B cell (primary cell): ENCODE measurements at regions not wholly inside any gene's neighbourhood (a gene's known extent, or its start where the extent isn't known, plus 50 kb on each side); places are given as distances from the start of the nearest gene placed in this dataset.

Experiments
- ATAC-seq: fragments of 200-7000 bp; cut with Tn5 transposase; one replicate; pipeline ENCODE4 v1.10.0; 2021; ENCODE audit warnings: low read depth, mild to moderate bottlenecking, moderate number of reproducible peaks, moderate library complexity
- CTCF ChIA-PET: fragments of 350-600 bp; sonication (Branson Sonifier 250); formaldehyde crosslinking; loops from one replicate; lab custom pipeline; 2021; ENCODE audit warnings: antibody characterized with exemption, inconsistent platforms; lab: Charles Lee
- POLR2A ChIA-PET: fragments of 350-600 bp; sonication (Branson Sonifier 250); formaldehyde crosslinking; loops from one replicate; lab custom pipeline; 2021; ENCODE audit warnings: antibody characterized with exemption; lab: Charles Lee
- DNase-seq: peaks from one replicate; pipeline ENCODE4 v3.0.0; 2013
- H2AFZ ChIP-seq: 2 replicates; pipeline ENCODE4 v1.6.1; 2012; ENCODE audit warnings: mild to moderate bottlenecking, low read depth, low read length; ENCODE audit not compliant: insufficient read depth, poor library complexity, severe bottlenecking
- H3K27ac ChIP-seq, 2 donors: 1 replicate in 1 of 2; 2 replicates in 1 of 2; pipeline ENCODE4 v1.5.1; 2012 to 2013; ENCODE audit warnings: low read length in 2 of 2, mild to moderate bottlenecking in 2 of 2, moderate library complexity in 1 of 2
- H3K27me3 ChIP-seq, 4 experiments: fragments of 200-600 bp in 1 of 4; sonication (generic) in 1 of 4; replicated peaks in 1 of 4; 1 replicate in 2 of 4; 2 replicates in 2 of 4; pipeline versions ENCODE4 v1.6.1 to v1.7.0; 2013 to 2016; ENCODE audit warnings: low read length in 3 of 4, mild to moderate bottlenecking in 2 of 4, mixed read lengths in 1 of 4, moderate library complexity in 1 of 4; ENCODE audit not compliant: insufficient read depth in 4 of 4, control insufficient read depth in 3 of 4; ENCODE audit errors: control extremely low read depth in 1 of 4
- H3K36me3 ChIP-seq, 2 experiments: replicated peaks in 1 of 2; 1 replicate in 1 of 2; 2 replicates in 1 of 2; pipeline versions ENCODE4 v1.6.1 to v1.7.1; 2013; ENCODE audit warnings: low read length in 1 of 2; ENCODE audit not compliant: insufficient read depth in 2 of 2, control insufficient read depth in 1 of 2; ENCODE audit errors: control extremely low read depth in 1 of 2, extremely low read depth in 1 of 2
- H3K4me1 ChIP-seq, 2 donors: fragments of 200-600 bp in 1 of 2; sonication (generic) in 1 of 2; 1 replicate in 1 of 2; 2 replicates in 1 of 2; pipeline versions ENCODE4 v1.5.1 to v1.6.1; 2013 to 2017; ENCODE audit warnings: low read length in 2 of 2; ENCODE audit not compliant: control insufficient read depth in 2 of 2, insufficient read depth in 2 of 2
- H3K4me2 ChIP-seq: replicated peaks from 2 replicates; pipeline ENCODE3; 2012; ENCODE audit warnings: mild to moderate bottlenecking, low read depth, low read length; ENCODE audit not compliant: poor library complexity, severe bottlenecking
- H3K4me3 ChIP-seq, 5 experiments: fragments of 200-600 bp in 1 of 5; sonication (generic) in 1 of 5; 1 replicate in 3 of 5; 2 replicates in 2 of 5; pipeline versions ENCODE4 v1.5.1 to v1.7.0; 2011 to 2016; ENCODE audit warnings: low read length in 4 of 5, mild to moderate bottlenecking in 4 of 5, low read depth in 2 of 5, control low read depth in 1 of 5, moderate library complexity in 1 of 5; ENCODE audit not compliant: insufficient read depth in 1 of 5; ENCODE audit errors: control extremely low read depth in 1 of 5, extremely low read depth in 1 of 5
- H3K79me2 ChIP-seq: fragments of 200-600 bp; sonication (generic); one replicate; pipeline ENCODE4 v1.6.0; 2016; ENCODE audit warnings: low read length; ENCODE audit not compliant: control insufficient read depth, insufficient read depth
- H3K9ac ChIP-seq: fragments of 200-600 bp; sonication (generic); 2 replicates; pipeline ENCODE4 v1.6.1; 2017; ENCODE audit warnings: mild to moderate bottlenecking, low read length, moderate library complexity
- H3K9me3 ChIP-seq, 3 donors: one replicate each; pipeline versions ENCODE4 v1.6.1 to v1.7.1; 2013; ENCODE audit warnings: low read length in 2 of 3; ENCODE audit not compliant: control insufficient read depth in 2 of 3, insufficient read depth in 1 of 3; ENCODE audit errors: control extremely low read depth in 1 of 3
- H4K20me1 ChIP-seq: 2 replicates; pipeline ENCODE4 v1.6.0; 2012; ENCODE audit warnings: mild to moderate bottlenecking, low read length; ENCODE audit not compliant: insufficient read depth, control insufficient read depth, poor library complexity, severe bottlenecking
- H3K27ac Mint-ChIP-seq: one replicate; pipeline ENCODE4 v1.8.0; 2021; ENCODE audit warnings: mixed read lengths
- H3K27me3 Mint-ChIP-seq: one replicate; pipeline ENCODE4 v1.8.0; 2021; ENCODE audit warnings: mixed read lengths
- H3K4me1 Mint-ChIP-seq: one replicate; pipeline ENCODE4 v1.8.0; 2021; ENCODE audit warnings: mixed read lengths
- H3K4me3 Mint-ChIP-seq: one replicate; pipeline ENCODE4 v1.8.0; 2021; ENCODE audit warnings: mixed read lengths
- H3K9me3 Mint-ChIP-seq: one replicate; pipeline ENCODE4 v1.8.0; 2022; ENCODE audit warnings: mixed read lengths; ENCODE audit not compliant: insufficient read depth
- EZH2 ChIP-seq: IDR thresholded peaks from 2 replicates; pipeline ENCODE4 v1.6.1; 2012; ENCODE audit warnings: borderline replicate concordance, low read depth, mild to moderate bottlenecking, moderate library complexity, low read length; ENCODE audit not compliant: insufficient read depth, poor library complexity, severe bottlenecking
- WGBS: methylation state at CpG from one replicate; pipeline ENCODE4 v1.1.5; 2013; ENCODE audit warnings: missing lambda C conversion rate; ENCODE audit not compliant: insufficient coverage; 5-methylcytosine and 5-hydroxymethylcytosine counted together
- intact Hi-C: fragments of 100-400 bp; cut with micrococcal nuclease; formaldehyde crosslinking; loops from one replicate; pipeline ENCODE4 v1.10.0; 2022
- TF ChIP-seq, protein P1 (sequence below): fragments of 200-600 bp; IDR thresholded peaks from one replicate; pipeline ENCODE4 v1.8.0; 2022; ENCODE audit warnings: antibody characterized with exemption, mild to moderate bottlenecking

DNA sequence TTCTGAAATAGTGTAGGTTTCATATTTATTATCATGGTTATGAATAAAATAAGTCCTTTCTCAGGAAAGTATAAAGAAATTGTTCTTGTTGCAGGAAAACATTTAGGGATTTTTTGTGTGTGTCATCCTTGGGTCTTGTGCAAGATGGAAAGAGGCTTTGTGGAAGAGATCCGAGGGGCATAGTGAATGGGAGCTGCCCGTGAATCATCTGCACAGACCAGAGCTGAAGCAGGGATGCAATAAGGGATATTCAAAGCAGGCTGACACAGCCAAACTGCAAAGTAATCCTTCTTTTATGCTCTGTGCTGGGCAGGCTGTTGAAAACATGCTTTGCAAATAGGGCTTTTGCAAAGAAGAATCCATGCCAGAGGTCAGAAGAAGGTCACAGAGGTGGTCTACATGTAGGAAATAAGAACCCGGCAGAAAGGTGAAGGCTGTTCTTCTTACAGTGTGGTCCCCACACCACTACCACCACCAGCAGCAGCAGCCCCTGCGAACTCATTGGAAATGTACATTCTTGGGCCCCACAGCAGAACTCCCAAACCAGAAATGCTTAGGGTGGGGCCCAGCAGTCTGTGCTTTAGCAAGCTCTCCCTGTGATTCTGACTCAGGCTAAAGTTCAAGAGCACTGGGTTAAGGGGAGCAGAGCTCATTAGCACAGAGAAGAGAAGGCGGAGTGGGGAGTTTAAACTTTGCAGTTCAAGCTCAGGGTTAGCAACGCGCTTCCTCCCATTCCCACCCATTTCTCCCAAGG lies 237.6 kb downstream of the QKI start:
- Histone ChIP-seq H4K20me1 (no peaks in the 10 kb centered on the region), H3K27me3 (peaks cover 0 to 5% (median 0%) of the 10 kb centered on the region in 4 experiments), H3K9me3 (no peaks in the 10 kb centered on the region), H2AFZ (no peak overlapping the region), H3K36me3 (no peaks in the 10 kb centered on the region), H3K27ac (no peak overlapping the region), H3K4me1 (no peaks in the 10 kb centered on the region), H3K9ac (no peak overlapping the region), H3K4me3 (no peak overlapping the region), H3K4me2 (no peak overlapping the region), H3K79me2 (no peaks in the 10 kb centered on the region)
- no peak for DNase-seq
- Mint-ChIP-seq H3K9me3 (peaks cover 3% of the 10 kb centered on the region), H3K27ac (no peak overlapping the region), H3K4me3 (no peak overlapping the region), H3K4me1 (no peaks in the 10 kb centered on the region), H3K27me3 (peaks cover 10% of the 10 kb centered on the region)
- 88% methylated on average over 4 of the region's 7 CpGs for WGBS
- ATAC-seq = no peak
- ChIA-PET CTCF (interaction anchor here (1.7 kb wide), 1 partner anchor 15 kb away, joined by 6 read pairs; no protein-coding TSS in a partner anchor), POLR2A (no interaction called here)
- no peak for TF ChIP-seq EZH2
- intact Hi-C loops = no loop called here

- POLR2A ChIA-PET = no interaction called here
- Mint-ChIP-seq H3K4me3 (no peak overlapping the region), H3K27me3 (peaks cover 10% of the 10 kb centered on the region), H3K9me3 (peaks cover 3% of the 10 kb centered on the region), H3K4me1 (no peaks in the 10 kb centered on the region), H3K27ac (no peak overlapping the region)
- no peaks in the 10 kb centered on the region for H3K4me1 ChIP-seq
- whole genome bisulfite sequencing = 100% methylated on average over 3 of the region's 3 CpGs
- no peaks in the 10 kb centered on the region for H4K20me1 ChIP-seq
- no peak overlapping the region for H3K27ac ChIP-seq
- H3K4me2 ChIP-seq = no peak overlapping the region
- H2AFZ ChIP-seq = no peak overlapping the region
- ATAC-seq (no peak), DNase-seq (no peak)
- no peak overlapping the region for H3K9ac ChIP-seq
- CTCF ChIA-PET = no interaction called here
- no peaks in the 10 kb centered on the region for H3K79me2 ChIP-seq
- no peaks in the 10 kb centered on the region for H3K9me3 ChIP-seq
- H3K27me3 ChIP-seq = peaks cover 0 to 5% (median 0%) of the 10 kb centered on the region in 4 experiments
- intact Hi-C loops = no loop called here
- H3K4me3 ChIP-seq = no peak overlapping the region
- H3K36me3 ChIP-seq = no peaks in the 10 kb centered on the region
- TF ChIP-seq EZH2 = no peak
- TF ChIP-seq, protein P1, sequence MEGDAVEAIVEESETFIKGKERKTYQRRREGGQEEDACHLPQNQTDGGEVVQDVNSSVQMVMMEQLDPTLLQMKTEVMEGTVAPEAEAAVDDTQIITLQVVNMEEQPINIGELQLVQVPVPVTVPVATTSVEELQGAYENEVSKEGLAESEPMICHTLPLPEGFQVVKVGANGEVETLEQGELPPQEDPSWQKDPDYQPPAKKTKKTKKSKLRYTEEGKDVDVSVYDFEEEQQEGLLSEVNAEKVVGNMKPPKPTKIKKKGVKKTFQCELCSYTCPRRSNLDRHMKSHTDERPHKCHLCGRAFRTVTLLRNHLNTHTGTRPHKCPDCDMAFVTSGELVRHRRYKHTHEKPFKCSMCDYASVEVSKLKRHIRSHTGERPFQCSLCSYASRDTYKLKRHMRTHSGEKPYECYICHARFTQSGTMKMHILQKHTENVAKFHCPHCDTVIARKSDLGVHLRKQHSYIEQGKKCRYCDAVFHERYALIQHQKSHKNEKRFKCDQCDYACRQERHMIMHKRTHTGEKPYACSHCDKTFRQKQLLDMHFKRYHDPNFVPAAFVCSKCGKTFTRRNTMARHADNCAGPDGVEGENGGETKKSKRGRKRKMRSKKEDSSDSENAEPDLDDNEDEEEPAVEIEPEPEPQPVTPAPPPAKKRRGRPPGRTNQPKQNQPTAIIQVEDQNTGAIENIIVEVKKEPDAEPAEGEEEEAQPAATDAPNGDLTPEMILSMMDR = no peak
Measured at GRCh38 chr6:163651426-163651825, 236.9 kb downstream of the QKI start.
